ENCODE measurements at regions not wholly inside any gene's neighbourhood (a gene's known extent, or its start where the extent isn't known, plus 50 kb on each side); places are given as distances from the start of the nearest gene placed in this dataset.

GRCh38 chr9:89943309-89943708 lies 338.5 kb downstream of the GADD45G start:
- WGBS (ENCODE audit: low lambda C conversion rate): 33% methylated on average over 2 of the region's 2 CpGs

More at GRCh38 chr9:89943309-89943708, 338.5 kb downstream of the GADD45G start:
- H3F3A ChIP-seq (replicated peaks; ENCODE audit: insufficient read depth): no peaks in the 10 kb centered on the region
- no peak overlapping the region for H3K27ac ChIP-seq (ENCODE audit: low read depth in 2 of 2, low read length in 1 of 2)
- no peaks in the 10 kb centered on the region for H3K36me3 ChIP-seq (replicated peaks in 1 of 2; ENCODE audit: control insufficient read depth in 1 of 2, insufficient read depth in 2 of 2, low read length in 1 of 2)
- H3K9ac ChIP-seq: no peak overlapping the region
- TF ChIP-seq IRF3 (IDR thresholded peaks at IDR 0.05; ENCODE audit: low read depth, low read length) (no peak), GABPA (IDR thresholded peaks at IDR 0.05; ENCODE audit: low read depth) (no peak), FOXM1 (IDR thresholded peaks at IDR 0.05; ENCODE audit: low read depth) (no peak), SIN3A (IDR thresholded peaks at IDR 0.05; ENCODE audit: borderline replicate concordance, low read depth, low read length) (no peak), USF1 (IDR thresholded peaks at IDR 0.05; ENCODE audit: borderline replicate concordance, low read depth) (no peak), CHD2 (IDR thresholded peaks at IDR 0.05; ENCODE audit: low read length, partially characterized antibody) (no peak), MXI1 (IDR thresholded peaks at IDR 0.05; ENCODE audit: low read depth, low read length) (no peak), SMC3 (IDR thresholded peaks at IDR 0.05; ENCODE audit: low read depth, low read length) (no peak), JUND (IDR thresholded peaks at IDR 0.05) (no peak), REST (IDR thresholded peaks at IDR 0.05; ENCODE audit: low read depth, low read length) (no peak), TCF12 (IDR thresholded peaks at IDR 0.05) (no peak), NFIC (IDR thresholded peaks at IDR 0.05; ENCODE audit: borderline replicate concordance) (no peak), TEAD4 (IDR thresholded peaks at IDR 0.05; ENCODE audit: borderline replicate concordance, insufficient read depth) (no peak), USF2 (IDR thresholded peaks at IDR 0.05; ENCODE audit: borderline replicate concordance, low read depth, low read length) (no peak)
- H3K4me3 ChIP-seq (ENCODE audit: low read depth in 2 of 2, low read length in 1 of 2): no peak overlapping the region
- POLR2A ChIA-PET: no interaction called here
- no peaks in the 10 kb centered on the region for H3K27me3 ChIP-seq (ENCODE audit: insufficient read depth)
- H3K79me2 ChIP-seq (ENCODE audit: insufficient read depth): no peaks in the 10 kb centered on the region
- H4K20me1 ChIP-seq (ENCODE audit: insufficient read depth): no peaks in the 10 kb centered on the region
- CTCF ChIA-PET: interaction anchor here (0.9 to 3.4 kb wide), 4 partner anchors 19 to 345 kb away, joined by 3 to 15 read pairs (median 5); partner anchors contain the start of gene GADD45G
- no peak overlapping the region for H3K4me2 ChIP-seq
- peaks cover 0 to 14% of the 10 kb centered on the region in 2 experiments; a peak in 1 of 4 replicates for H3K4me1 ChIP-seq (ENCODE audit: control insufficient read depth in 1 of 2, insufficient read depth in 2 of 2, low read depth in 1 of 2, low read length in 1 of 2)
- no peaks in the 10 kb centered on the region for H3K9me2 ChIP-seq
- no peak overlapping the region for H2AFZ ChIP-seq (ENCODE audit: low read depth)
- no peaks in the 10 kb centered on the region for H3K9me3 ChIP-seq
- DNase-seq: no peak

Measured in SK-N-SH (cell line).